SK-N-SH (cell line): ENCODE measurements at regions not wholly inside any gene's neighbourhood (a gene's known extent, or its start where the extent isn't known, plus 50 kb on each side); places are given as distances from the start of the nearest gene placed in this dataset.
A peak's percentile ranks its signal among the peaks of the same experiment; 100 is the strongest.
"Not testable (repeated sequence)": the region's sequence is repeated elsewhere in the genome, so short reads cannot be mapped to it uniquely, and the experiment has no call there.

ENCODE experiments used
- CTCF ChIA-PET: fragments of 300-600, 350-600 bp; formaldehyde crosslinking; extraction: SDS; loops from one replicate; lab custom pipeline; 2021; lab: Yijun Ruan, JAX
- POLR2A ChIA-PET: fragments of 350-600 bp; sonication (Branson Sonifier 250); formaldehyde crosslinking; extraction: SDS; loops from one replicate; lab custom pipeline; 2020; ENCODE audit warnings: antibody characterized with exemption, inconsistent platforms; lab: Yijun Ruan, JAX
- DNase-seq: peaks from one replicate; pipeline ENCODE4 v3.0.0; 2012
- H2AFZ ChIP-seq: fragments of 200-600 bp; sonication (generic); 2 replicates; pipeline ENCODE4 v1.8.1; 2016; ENCODE audit warnings: antibody characterized with exemption, mild to moderate bottlenecking, low read depth
- H3F3A ChIP-seq: fragments of 200-600 bp; sonication (generic); replicated peaks from 2 replicates; pipeline ENCODE3; 2016; ENCODE audit warnings: antibody characterized with exemption, mild to moderate bottlenecking; ENCODE audit not compliant: insufficient read depth
- H3K27ac ChIP-seq, 2 experiments: fragments of 200-500 bp in 1 of 2; fragments of 200-600 bp in 1 of 2; sonication (Bioruptor generic) in 1 of 2; sonication (generic), shearing (Covaris generic) in 1 of 2; 2 replicates each; pipeline versions ENCODE4 v1.5.1 to v1.6.1; 2014 to 2016; ENCODE audit warnings: low read depth in 2 of 2, inconsistent platforms in 1 of 2, low read length in 1 of 2, mild to moderate bottlenecking in 1 of 2, mixed read lengths in 1 of 2
- H3K27me3 ChIP-seq: fragments of 200-600 bp; sonication (generic), shearing (Covaris generic); 2 replicates; pipeline ENCODE4 v1.6.1; 2016; ENCODE audit warnings: mixed run types; ENCODE audit not compliant: insufficient read depth
- H3K36me3 ChIP-seq, 2 experiments: fragments of 200-500 bp in 1 of 2; fragments of 200-600 bp in 1 of 2; sonication (Bioruptor generic) in 1 of 2; sonication (generic) in 1 of 2; replicated peaks in 1 of 2; 2 replicates each; pipeline versions ENCODE3 to v1.5.1; 2014 to 2016; ENCODE audit warnings: low read length in 1 of 2, mild to moderate bottlenecking in 1 of 2; ENCODE audit not compliant: insufficient read depth in 2 of 2, control insufficient read depth in 1 of 2
- H3K4me1 ChIP-seq, 2 experiments: fragments of 200-500 bp in 1 of 2; fragments of 200-600 bp in 1 of 2; sonication (Bioruptor generic) in 1 of 2; sonication (generic), shearing (Covaris generic) in 1 of 2; 2 replicates each; pipeline versions ENCODE4 v1.5.1 to v1.6.1; 2014 to 2016; ENCODE audit warnings: low read depth in 1 of 2, low read length in 1 of 2, mixed run types in 1 of 2; ENCODE audit not compliant: insufficient read depth in 2 of 2, control insufficient read depth in 1 of 2
- H3K4me2 ChIP-seq: fragments of 200-600 bp; sonication (generic), shearing (Covaris generic); 2 replicates; pipeline ENCODE4 v1.6.1; 2017; ENCODE audit warnings: mixed run types
- H3K4me3 ChIP-seq, 2 experiments: fragments of 200-500 bp in 1 of 2; fragments of 200-600 bp in 1 of 2; sonication (Bioruptor generic) in 1 of 2; sonication (generic), shearing (Covaris generic) in 1 of 2; 2 replicates each; pipeline versions ENCODE4 v1.5.1 to v1.8.1; 2014 to 2016; ENCODE audit warnings: low read depth in 2 of 2, inconsistent platforms in 1 of 2, low read length in 1 of 2, mild to moderate bottlenecking in 1 of 2, mixed read lengths in 1 of 2, moderate library complexity in 1 of 2
- H3K79me2 ChIP-seq: fragments of 200-600 bp; sonication (generic); 2 replicates; pipeline ENCODE4 v1.8.1; 2017; ENCODE audit warnings: mild to moderate bottlenecking; ENCODE audit not compliant: insufficient read depth
- H3K9ac ChIP-seq: fragments of 200-600 bp; sonication (generic); 2 replicates; pipeline ENCODE4 v1.6.1; 2017; ENCODE audit warnings: mixed run types
- H3K9me2 ChIP-seq: fragments of 200-600 bp; sonication (generic); 2 replicates; pipeline ENCODE4 v1.6.1; 2017; ENCODE audit warnings: mixed run types
- H3K9me3 ChIP-seq: fragments of 200-600 bp; sonication (generic); 2 replicates; pipeline ENCODE4 v1.6.1; 2017; ENCODE audit warnings: mixed run types, mild to moderate bottlenecking, moderate library complexity
- H4K20me1 ChIP-seq: fragments of 200-600 bp; sonication (generic); 2 replicates; pipeline ENCODE4 v1.6.1; 2017; ENCODE audit warnings: mild to moderate bottlenecking, mixed run types; ENCODE audit not compliant: insufficient read depth
- CHD2 ChIP-seq: fragments of 150-350 bp; IDR thresholded peaks from 2 replicates; pipeline ENCODE4 v1.6.1; 2018; ENCODE audit warnings: low read length; ENCODE audit not compliant: partially characterized antibody
- ELF1 ChIP-seq: IDR thresholded peaks from 2 replicates; pipeline ENCODE4 v1.4.0; 2012
- EZH2phosphoT487 ChIP-seq: fragments of 200-600 bp; sonication (generic); IDR thresholded peaks from 2 replicates; pipeline ENCODE4 v1.6.1; 2017; ENCODE audit warnings: low read depth, mixed run types, mild to moderate bottlenecking, antibody characterized with exemption, moderate library complexity, borderline replicate concordance
- FOXM1 ChIP-seq: IDR thresholded peaks from 2 replicates; pipeline ENCODE4 v1.4.0; 2012; ENCODE audit warnings: low read depth, mild to moderate bottlenecking
- JUND ChIP-seq: IDR thresholded peaks from 2 replicates; pipeline ENCODE4 v1.4.0; 2012
- MEF2A ChIP-seq: IDR thresholded peaks from 2 replicates; pipeline ENCODE4 v1.4.0; 2012; ENCODE audit warnings: low read depth, borderline replicate concordance
- NFIC ChIP-seq: IDR thresholded peaks from 2 replicates; pipeline ENCODE4 v1.4.0; 2012; ENCODE audit warnings: borderline replicate concordance
- NRF1 ChIP-seq: IDR thresholded peaks from 2 replicates; pipeline ENCODE4 v1.6.1; 2012; ENCODE audit warnings: low read depth, mild to moderate bottlenecking, low read length
- POLR2AphosphoS5 ChIP-seq: IDR thresholded peaks from 2 replicates; pipeline ENCODE4 v1.6.1; 2012; ENCODE audit warnings: low read depth, low read length
- RFX5 ChIP-seq: IDR thresholded peaks from 2 replicates; pipeline ENCODE4 v1.6.1; 2012; ENCODE audit warnings: mild to moderate bottlenecking, improper control_type of control experiment, low read length
- RXRA ChIP-seq: IDR thresholded peaks from 2 replicates; pipeline ENCODE4 v1.4.0; 2012; ENCODE audit warnings: low read depth, mild to moderate bottlenecking, borderline replicate concordance
- SIN3A ChIP-seq: IDR thresholded peaks from 2 replicates; pipeline ENCODE4 v1.6.1; 2012; ENCODE audit warnings: low read depth, mild to moderate bottlenecking, low read length, moderate library complexity, borderline replicate concordance
- SMC3 ChIP-seq: IDR thresholded peaks from 2 replicates; pipeline ENCODE4 v1.6.1; 2012; ENCODE audit warnings: low read depth, low read length, improper control_type of control experiment
- TCF12 ChIP-seq: IDR thresholded peaks from 2 replicates; pipeline ENCODE4 v1.4.0; 2012
- TEAD4 ChIP-seq: IDR thresholded peaks from 2 replicates; pipeline ENCODE4 v1.4.0; 2012; ENCODE audit warnings: mild to moderate bottlenecking, borderline replicate concordance; ENCODE audit not compliant: insufficient read depth
- USF2 ChIP-seq: fragments of 150-350 bp; IDR thresholded peaks from 2 replicates; pipeline ENCODE4 v1.6.1; 2017; ENCODE audit warnings: antibody characterized with exemption, low read length, low read depth, borderline replicate concordance
- WGBS: methylation state at CpG from one replicate; pipeline ENCODE4 v1.1.6; 2017; ENCODE audit warnings: low lambda C conversion rate; 5-methylcytosine and 5-hydroxymethylcytosine counted together
- TF ChIP-seq, protein P1 (sequence below): IDR thresholded peaks from 2 replicates; pipeline ENCODE4 v1.6.1; 2012; ENCODE audit warnings: mild to moderate bottlenecking, low read depth, low read length, moderate library complexity
- TF ChIP-seq, protein P2 (sequence below): IDR thresholded peaks from 2 replicates; pipeline ENCODE4 v1.4.0; 2012; ENCODE audit warnings: low read depth

DNA sequence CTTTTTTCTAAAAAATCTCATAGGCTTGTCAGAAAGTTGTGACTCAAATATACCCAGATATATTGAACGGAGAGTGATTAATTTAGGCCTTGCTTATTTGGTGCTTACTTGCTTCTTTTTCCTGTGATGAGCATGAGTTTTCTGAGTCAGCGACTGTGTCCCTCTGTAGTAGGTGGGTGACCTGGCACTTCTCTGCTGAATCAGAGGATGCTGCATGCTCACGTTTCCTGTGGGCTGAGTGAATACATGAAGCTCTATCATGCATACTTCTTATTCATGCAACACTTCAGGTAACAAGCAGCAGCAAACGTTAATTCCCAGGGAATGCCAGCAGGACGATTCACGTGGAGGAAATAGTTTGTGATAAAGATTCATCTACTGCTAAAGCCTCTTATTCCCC is 245.0 kb downstream of the KLF5 start:
- no peaks in the 10 kb centered on the region for H3K36me3 ChIP-seq
- no peaks in the 10 kb centered on the region for H3K79me2 ChIP-seq
- POLR2A ChIA-PET, result no interaction called here
- no peak overlapping the region for H3K4me3 ChIP-seq
- H2AFZ ChIP-seq, result 0 out of 2 replicates have a peak overlapping the region, but pooled peaks have one; percentile 28
- no peaks in the 10 kb centered on the region; the same call in 1 of the 2 replicates for H3K9me3 ChIP-seq
- no peaks in the 10 kb centered on the region for H3K27me3 ChIP-seq
- CTCF ChIA-PET, result no interaction called here
- H4K20me1 ChIP-seq, result no peaks in the 10 kb centered on the region
- no peaks in the 10 kb centered on the region; the same call in 1 of the 2 replicates for H3K9me2 ChIP-seq
- no peaks in the 10 kb centered on the region for H3F3A ChIP-seq
- WGBS, result 32% methylated on average over 6 of the region's 6 CpGs
- H3K9ac ChIP-seq, result no peak overlapping the region
- H3K27ac ChIP-seq, result no peak overlapping the region
- no peak overlapping the region for H3K4me2 ChIP-seq
- no peaks in the 10 kb centered on the region for H3K4me1 ChIP-seq
- TF ChIP-seq, protein P1, sequence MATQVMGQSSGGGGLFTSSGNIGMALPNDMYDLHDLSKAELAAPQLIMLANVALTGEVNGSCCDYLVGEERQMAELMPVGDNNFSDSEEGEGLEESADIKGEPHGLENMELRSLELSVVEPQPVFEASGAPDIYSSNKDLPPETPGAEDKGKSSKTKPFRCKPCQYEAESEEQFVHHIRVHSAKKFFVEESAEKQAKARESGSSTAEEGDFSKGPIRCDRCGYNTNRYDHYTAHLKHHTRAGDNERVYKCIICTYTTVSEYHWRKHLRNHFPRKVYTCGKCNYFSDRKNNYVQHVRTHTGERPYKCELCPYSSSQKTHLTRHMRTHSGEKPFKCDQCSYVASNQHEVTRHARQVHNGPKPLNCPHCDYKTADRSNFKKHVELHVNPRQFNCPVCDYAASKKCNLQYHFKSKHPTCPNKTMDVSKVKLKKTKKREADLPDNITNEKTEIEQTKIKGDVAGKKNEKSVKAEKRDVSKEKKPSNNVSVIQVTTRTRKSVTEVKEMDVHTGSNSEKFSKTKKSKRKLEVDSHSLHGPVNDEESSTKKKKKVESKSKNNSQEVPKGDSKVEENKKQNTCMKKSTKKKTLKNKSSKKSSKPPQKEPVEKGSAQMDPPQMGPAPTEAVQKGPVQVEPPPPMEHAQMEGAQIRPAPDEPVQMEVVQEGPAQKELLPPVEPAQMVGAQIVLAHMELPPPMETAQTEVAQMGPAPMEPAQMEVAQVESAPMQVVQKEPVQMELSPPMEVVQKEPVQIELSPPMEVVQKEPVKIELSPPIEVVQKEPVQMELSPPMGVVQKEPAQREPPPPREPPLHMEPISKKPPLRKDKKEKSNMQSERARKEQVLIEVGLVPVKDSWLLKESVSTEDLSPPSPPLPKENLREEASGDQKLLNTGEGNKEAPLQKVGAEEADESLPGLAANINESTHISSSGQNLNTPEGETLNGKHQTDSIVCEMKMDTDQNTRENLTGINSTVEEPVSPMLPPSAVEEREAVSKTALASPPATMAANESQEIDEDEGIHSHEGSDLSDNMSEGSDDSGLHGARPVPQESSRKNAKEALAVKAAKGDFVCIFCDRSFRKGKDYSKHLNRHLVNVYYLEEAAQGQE, result no peak
- TF ChIP-seq CHD2 (no peak), SIN3A (no peak), EZH2phosphoT487 (no peak), JUND (no peak), USF2 (no peak), POLR2AphosphoS5 (no peak), ELF1 (no peak), TCF12 (no peak), RXRA (no peak), SMC3 (no peak), NRF1 (no peak), FOXM1 (no peak), NFIC (no peak), RFX5 (no peak), MEF2A (no peak), TEAD4 (no peak)
- TF ChIP-seq, protein P2, sequence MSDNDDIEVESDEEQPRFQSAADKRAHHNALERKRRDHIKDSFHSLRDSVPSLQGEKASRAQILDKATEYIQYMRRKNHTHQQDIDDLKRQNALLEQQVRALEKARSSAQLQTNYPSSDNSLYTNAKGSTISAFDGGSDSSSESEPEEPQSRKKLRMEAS, result no peak
- no peak for DNase-seq

- H3K9me2 ChIP-seq, H3K4me2 ChIP-seq, H3K27me3 ChIP-seq, POLR2A ChIA-PET, H3K9ac ChIP-seq, H3K9me3 ChIP-seq, H3K36me3 ChIP-seq, H3K27ac ChIP-seq, DNase-seq, H3F3A ChIP-seq, H3K79me2 ChIP-seq, H3K4me1 ChIP-seq, H2AFZ ChIP-seq, CTCF ChIA-PET, H3K4me3 ChIP-seq, H4K20me1 ChIP-seq: not testable (repeated sequence)
Measured at GRCh38 chr13:73301622-73302021, 242.8 kb downstream of the KLF5 start.
